DND-41 (cell line): ENCODE measurements at regions not wholly inside any gene's neighbourhood (a gene's known extent, or its start where the extent isn't known, plus 50 kb on each side); places are given as distances from the start of the nearest gene placed in this dataset.

Source experiments
- CTCF ChIP-seq: IDR thresholded peaks from 2 replicates; pipeline ENCODE4 v1.5.1; 2012; ENCODE audit warnings: borderline replicate concordance, low read length, moderate library complexity, mild to moderate bottlenecking; ENCODE audit not compliant: poor library complexity, severe bottlenecking; ENCODE audit errors: extremely low read depth
- EZH2 ChIP-seq: IDR thresholded peaks from 3 replicates; pipeline ENCODE4 v1.6.1; 2012; ENCODE audit warnings: borderline replicate concordance, low read depth, mild to moderate bottlenecking, moderate library complexity, low read length, inconsistent platforms; ENCODE audit not compliant: severe bottlenecking

GRCh38 chr2:16058256-16058655 is 117.9 kb downstream of the MYCN start:
- no peak for TF ChIP-seq CTCF
- no peak for TF ChIP-seq EZH2
